Lung (tissue), 9 donors: ENCODE measurements at regions not wholly inside any gene's neighbourhood (a gene's known extent, or its start where the extent isn't known, plus 50 kb on each side); places are given as distances from the start of the nearest gene placed in this dataset.
"Not testable (repeated sequence)": the region's sequence is repeated elsewhere in the genome, so short reads cannot be mapped to it uniquely, and the experiment has no call there.

Experiments
- ATAC-seq: fragments of 200-7000 bp; cut with Tn5 transposase; one replicate; pipeline ENCODE4 v1.9.1; 2020; ENCODE audit warnings: moderate number of reproducible peaks; ENCODE audit not compliant: insufficient read depth, low FRiP score
- DNase-seq, 3 donors: peaks; one replicate each; pipeline ENCODE4 v3.0.0-alpha.2; 2013 to 2017
- H3K27ac ChIP-seq, 2 donors: one replicate each; pipeline ENCODE4 v1.5.1; 2013; ENCODE audit warnings: mild to moderate bottlenecking in 2 of 2, moderate library complexity in 2 of 2, control low read depth in 1 of 2, inconsistent platforms in 1 of 2, low read depth in 1 of 2, low read length in 1 of 2
- H3K27me3 ChIP-seq, 3 donors: one replicate each; pipeline ENCODE4 v1.5.1; 2013; ENCODE audit warnings: low read length in 2 of 3; ENCODE audit not compliant: control insufficient read depth in 3 of 3, insufficient read depth in 3 of 3
- H3K36me3 ChIP-seq, 4 donors: one replicate each; pipeline ENCODE4 v1.5.1; 2013; ENCODE audit warnings: low read length in 4 of 4, mild to moderate bottlenecking in 1 of 4, moderate library complexity in 1 of 4; ENCODE audit not compliant: control insufficient read depth in 4 of 4, insufficient read depth in 4 of 4
- H3K4me1 ChIP-seq, 5 donors: one replicate each; pipeline ENCODE4 v1.5.1; 2013; ENCODE audit warnings: low read length in 5 of 5, mild to moderate bottlenecking in 2 of 5, moderate library complexity in 1 of 5; ENCODE audit not compliant: control insufficient read depth in 5 of 5, insufficient read depth in 5 of 5
- H3K4me3 ChIP-seq: one replicate; pipeline ENCODE4 v1.5.1; 2013; ENCODE audit warnings: mild to moderate bottlenecking, control low read depth, moderate library complexity
- H3K9ac ChIP-seq, 2 donors: one replicate each; pipeline ENCODE4 v1.5.1; 2013; ENCODE audit warnings: low read length in 2 of 2, control low read depth in 1 of 2; ENCODE audit not compliant: insufficient read depth in 1 of 2
- H3K9me3 ChIP-seq, 4 donors: one replicate each; pipeline ENCODE4 v1.5.1; 2013; ENCODE audit warnings: low read length in 3 of 4, mild to moderate bottlenecking in 1 of 4, moderate library complexity in 1 of 4; ENCODE audit not compliant: control insufficient read depth in 4 of 4, insufficient read depth in 3 of 4
- WGBS, 2 donors: extraction: QIAGEN DNeasy Blood & Tissue Kit; methylation state at CpG; one replicate each; pipeline ENCODE4 v1.1.7; 2013; 5-methylcytosine and 5-hydroxymethylcytosine counted together
- donor health status: Bipolar disorder and iron deficiency.
- donor health status: healthy.
- donor health status: DM: yes; HTN: yes; CAD: no.

DNA sequence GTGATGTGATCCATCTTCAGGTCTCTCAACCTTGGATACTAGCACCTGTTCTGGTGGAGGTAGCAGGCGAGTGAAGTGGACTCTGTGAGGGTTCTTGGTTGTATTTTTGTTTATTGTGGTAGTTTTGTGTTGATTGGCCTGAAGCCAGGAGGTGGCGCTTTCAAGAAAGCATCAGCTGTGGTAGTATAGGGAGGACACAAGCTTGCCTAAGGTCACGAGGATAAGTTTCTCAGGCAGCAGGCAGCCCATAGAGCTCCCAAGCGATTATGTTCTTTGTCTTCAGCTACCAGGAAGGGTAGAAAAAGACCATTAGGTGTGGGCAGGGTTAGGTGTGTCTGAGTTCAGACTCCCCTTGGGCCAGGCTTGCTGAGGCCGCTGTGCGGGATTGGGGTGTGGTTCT, 290.8 kb upstream of the TGIF2LY start:
- not testable (repeated sequence) for H3K27me3 ChIP-seq, H3K9me3 ChIP-seq, DNase-seq, H3K36me3 ChIP-seq, H3K27ac ChIP-seq, H3K4me1 ChIP-seq, H3K9ac ChIP-seq, H3K4me3 ChIP-seq, ATAC-seq
- 80% methylated on average over 4 of the region's 6 CpGs; no CpG with 5 or more reads in 1 of the 2 donors for WGBS, 2 donors

DNA sequence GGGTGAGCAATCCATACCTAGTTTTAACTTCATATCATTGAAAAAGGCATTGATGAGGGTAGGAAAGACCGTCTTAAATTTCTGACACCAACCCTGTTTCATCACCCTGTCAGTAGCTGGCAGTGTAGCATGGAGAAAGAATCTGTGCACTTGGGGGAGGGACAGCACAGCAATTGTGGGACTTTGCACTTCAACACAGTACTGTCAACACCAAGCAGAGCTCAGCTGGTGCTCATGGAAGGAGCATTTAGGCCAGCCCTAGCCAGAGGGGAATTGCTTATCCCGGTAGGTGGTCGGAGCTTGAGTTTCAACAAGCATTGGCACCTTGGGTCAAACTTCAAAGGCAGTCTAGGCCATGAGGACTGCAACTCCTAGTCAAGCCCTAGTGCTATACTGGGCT, 281.6 kb upstream of the TGIF2LY start:
- WGBS, 2 donors, result 56% methylated on average over 3 of the region's 3 CpGs; no CpG with 5 or more reads in 1 of the 2 donors
- H3K4me3 ChIP-seq, result not testable (repeated sequence)

DNA sequence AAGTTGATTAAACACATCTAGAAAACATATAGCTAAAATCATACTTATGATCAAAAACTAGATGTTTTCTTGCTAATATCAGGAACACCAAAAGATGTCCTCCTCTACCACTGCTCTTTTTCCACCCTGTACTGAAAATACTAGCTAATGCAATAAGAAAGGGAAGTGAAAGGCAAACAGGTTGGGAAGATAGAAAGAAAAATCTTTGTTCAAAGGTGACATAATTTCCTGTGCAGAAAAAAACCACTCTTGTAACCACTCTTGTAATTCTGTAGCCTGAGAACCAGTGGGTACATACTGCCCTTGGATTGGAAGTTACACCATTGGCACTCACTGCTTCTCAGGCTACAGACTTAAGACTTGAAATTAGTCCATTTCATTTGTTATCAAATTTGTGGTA, 258.9 kb upstream of the TGIF2LY start:
- H3K4me1 ChIP-seq, H3K36me3 ChIP-seq, H3K4me3 ChIP-seq, H3K27me3 ChIP-seq, ATAC-seq, H3K9ac ChIP-seq, H3K27ac ChIP-seq, DNase-seq, H3K9me3 ChIP-seq: not testable (repeated sequence)

More for the DNA sequence above, 281.6 kb upstream of the TGIF2LY start:
- ATAC-seq, H3K27me3 ChIP-seq, H3K9me3 ChIP-seq, DNase-seq, H3K27ac ChIP-seq, H3K4me1 ChIP-seq, H3K36me3 ChIP-seq, H3K9ac ChIP-seq: not testable (repeated sequence)

DNA sequence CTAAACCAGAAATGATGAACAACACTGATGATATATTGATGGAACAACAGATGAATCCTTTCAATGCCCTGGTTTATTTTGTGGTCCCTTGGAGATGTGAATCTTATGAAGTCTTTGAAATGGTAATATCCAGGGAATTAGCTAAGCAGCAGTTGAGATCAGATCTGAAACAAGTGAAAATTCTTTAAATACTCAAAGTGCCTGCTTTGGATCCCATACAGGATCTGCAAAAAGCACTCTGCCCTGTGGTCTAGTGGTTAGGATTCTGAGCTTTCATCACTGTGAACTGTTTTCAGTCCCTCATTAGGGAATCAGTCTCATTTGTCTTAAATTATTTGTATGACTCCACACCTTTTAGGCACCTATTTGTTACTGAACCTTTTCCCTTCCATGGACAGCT, 211.3 kb upstream of the TGIF2LY start:
- not testable (repeated sequence) for ATAC-seq, H3K9ac ChIP-seq, H3K36me3 ChIP-seq, H3K4me1 ChIP-seq, H3K4me3 ChIP-seq, H3K27me3 ChIP-seq, H3K9me3 ChIP-seq, DNase-seq, H3K27ac ChIP-seq

DNA sequence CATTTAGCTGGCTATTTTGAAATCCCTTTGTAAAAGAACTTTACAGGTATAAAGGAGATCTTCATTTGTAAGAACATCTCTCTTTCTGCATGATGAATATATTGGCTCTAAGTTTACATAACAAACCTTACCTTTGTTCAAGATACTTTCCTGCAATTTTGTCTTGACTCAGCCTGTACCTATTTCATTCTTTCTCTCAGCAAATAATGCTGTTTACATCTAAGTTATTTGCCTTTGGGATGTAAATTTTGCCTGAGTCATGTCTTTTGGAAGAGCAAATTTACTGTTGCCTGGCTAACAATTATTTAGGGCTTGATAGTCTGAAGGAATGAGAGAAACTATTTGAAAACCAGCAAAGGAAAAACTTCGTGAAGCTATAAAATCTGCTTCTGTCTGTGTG, 210.4 kb upstream of the TGIF2LY start:
- H3K4me1 ChIP-seq, H3K36me3 ChIP-seq, H3K9ac ChIP-seq, ATAC-seq, H3K27ac ChIP-seq, H3K27me3 ChIP-seq, H3K4me3 ChIP-seq, DNase-seq, H3K9me3 ChIP-seq: not testable (repeated sequence)
- 39% methylated on average over 1 of the region's 1 CpG; no CpG with 5 or more reads in 1 of the 2 donors for WGBS, 2 donors

DNA sequence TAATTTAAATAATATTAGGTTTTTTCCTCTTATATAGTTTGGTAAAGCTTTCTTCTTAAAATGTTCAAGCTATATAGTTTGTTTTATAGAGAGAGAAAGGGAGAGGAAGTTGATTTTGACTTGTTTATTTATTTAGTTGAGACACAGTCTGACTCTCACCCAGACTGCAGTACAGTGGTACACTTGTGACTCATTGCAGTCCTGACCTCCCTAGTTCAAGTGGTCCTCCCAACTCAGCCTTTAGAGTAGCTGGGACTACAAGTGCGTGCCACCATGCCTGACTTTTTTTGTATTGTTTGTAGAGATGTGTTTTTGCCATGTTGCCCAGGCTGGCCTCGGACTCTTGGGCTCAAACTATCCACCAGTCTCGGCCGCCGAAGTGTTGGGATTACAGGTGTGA, 187.4 kb upstream of the TGIF2LY start:
- H3K4me1 ChIP-seq, H3K36me3 ChIP-seq, H3K9ac ChIP-seq, H3K27ac ChIP-seq, ATAC-seq, DNase-seq, H3K4me3 ChIP-seq, H3K27me3 ChIP-seq, H3K9me3 ChIP-seq: not testable (repeated sequence)
- WGBS, 2 donors, result 80% methylated on average over 5 of the region's 5 CpGs; no CpG with 5 or more reads in 1 of the 2 donors

DNA sequence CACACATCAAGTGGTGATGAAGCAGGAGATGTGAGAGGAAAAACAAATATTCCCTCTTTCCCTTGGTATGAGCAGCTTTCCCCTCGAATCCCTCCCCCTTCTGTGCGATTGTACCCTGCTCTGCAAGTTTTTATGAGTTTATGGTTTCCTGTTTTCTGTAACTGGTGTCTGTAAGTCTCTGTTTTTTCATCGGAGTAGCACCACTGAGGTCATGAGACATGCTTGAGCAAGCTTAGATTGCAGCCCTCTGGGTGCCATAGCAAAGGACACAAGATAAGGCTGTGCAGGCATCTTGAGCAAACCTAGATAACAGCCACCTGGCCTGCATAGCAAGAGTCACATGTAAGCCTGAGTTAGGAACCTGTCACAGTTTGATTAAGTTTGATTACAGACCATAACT, 174.6 kb upstream of the TGIF2LY start:
- not testable (repeated sequence) for H3K27me3 ChIP-seq, ATAC-seq, DNase-seq, H3K27ac ChIP-seq, H3K4me1 ChIP-seq, H3K4me3 ChIP-seq, H3K9ac ChIP-seq, H3K36me3 ChIP-seq, H3K9me3 ChIP-seq
- 30% methylated on average over 3 of the region's 3 CpGs; no CpG with 5 or more reads in 1 of the 2 donors for WGBS, 2 donors

DNA sequence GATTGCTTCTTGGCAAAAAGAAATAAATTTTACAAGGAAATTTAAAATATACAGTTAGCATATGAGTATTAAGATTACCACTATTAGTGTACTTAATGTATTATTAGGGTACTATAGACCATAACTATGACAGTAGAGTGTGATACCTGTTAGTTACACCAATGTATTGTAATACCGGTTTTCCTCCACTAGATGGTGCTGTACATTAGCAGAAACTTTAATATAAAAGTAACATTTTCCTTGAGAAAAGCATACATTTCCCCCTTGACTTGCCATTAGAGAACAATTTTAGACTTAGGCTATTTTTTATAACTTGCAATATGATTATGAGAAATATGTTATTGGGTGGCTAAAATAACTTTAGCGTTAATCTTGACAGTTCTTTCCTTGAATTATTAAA, 173.3 kb upstream of the TGIF2LY start:
- not testable (repeated sequence) for H3K4me3 ChIP-seq, H3K9ac ChIP-seq, ATAC-seq, H3K9me3 ChIP-seq, H3K27me3 ChIP-seq, H3K27ac ChIP-seq, H3K4me1 ChIP-seq, H3K36me3 ChIP-seq
- peak in 1 of 3 donors; percentile 19 for DNase-seq
- 6% methylated on average over 2 of the region's 2 CpGs; no CpG with 5 or more reads in 1 of the 2 donors for WGBS, 2 donors
